Neural cell (in vitro differentiated cells): ENCODE measurements at regions not wholly inside any gene's neighbourhood (a gene's known extent, or its start where the extent isn't known, plus 50 kb on each side); places are given as distances from the start of the nearest gene placed in this dataset.

ENCODE experiments used
- EZH2 ChIP-seq: fragments of 200-600, 300-800 bp; shearing (Covaris generic), sonication (generic); IDR thresholded peaks from 2 replicates; pipeline ENCODE4 v1.6.1; 2014; ENCODE audit warnings: antibody characterized with exemption, low read length, borderline replicate concordance, mild to moderate bottlenecking; ENCODE audit not compliant: insufficient read depth, poor library complexity, severe bottlenecking
- SMC3 ChIP-seq: fragments of 450-650 bp; conservative IDR thresholded peaks from 2 replicates; pipeline ENCODE4 v1.6.1; 2014; ENCODE audit warnings: antibody characterized with exemption, mild to moderate bottlenecking, moderate library complexity; ENCODE audit not compliant: poor library complexity
- TF ChIP-seq, protein P1 (sequence below): fragments of 450-650 bp; IDR thresholded peaks from 2 replicates; pipeline ENCODE4 v1.5.1; 2014; ENCODE audit warnings: antibody characterized with exemption, mild to moderate bottlenecking, moderate library complexity; ENCODE audit not compliant: poor library complexity, severe bottlenecking
- TF ChIP-seq, protein P2 (sequence below): IDR thresholded peaks from 2 replicates; pipeline ENCODE4 v1.6.1; 2012; ENCODE audit warnings: borderline replicate concordance

DNA sequence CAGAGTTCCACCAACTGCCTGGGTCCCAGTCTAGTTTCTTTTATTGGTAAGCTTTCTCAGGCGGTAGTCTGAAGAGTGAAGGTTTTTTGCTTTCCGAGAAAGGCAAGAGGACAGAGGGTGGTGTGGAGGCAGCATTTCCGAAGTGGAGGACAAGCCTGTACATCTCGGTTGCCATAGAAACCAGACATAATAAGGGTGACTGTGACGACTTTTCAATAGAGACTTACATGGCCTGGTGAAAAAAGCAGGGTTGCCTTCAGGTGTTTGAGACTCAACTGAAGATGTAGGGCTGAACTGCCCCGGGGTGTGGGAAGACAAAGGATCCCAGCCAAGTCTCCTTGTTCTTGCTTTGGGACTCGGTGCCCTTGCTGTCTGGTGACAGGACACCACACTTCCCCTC lies 53.6 kb upstream of the RAB40AL start:
- TF ChIP-seq, protein P1, sequence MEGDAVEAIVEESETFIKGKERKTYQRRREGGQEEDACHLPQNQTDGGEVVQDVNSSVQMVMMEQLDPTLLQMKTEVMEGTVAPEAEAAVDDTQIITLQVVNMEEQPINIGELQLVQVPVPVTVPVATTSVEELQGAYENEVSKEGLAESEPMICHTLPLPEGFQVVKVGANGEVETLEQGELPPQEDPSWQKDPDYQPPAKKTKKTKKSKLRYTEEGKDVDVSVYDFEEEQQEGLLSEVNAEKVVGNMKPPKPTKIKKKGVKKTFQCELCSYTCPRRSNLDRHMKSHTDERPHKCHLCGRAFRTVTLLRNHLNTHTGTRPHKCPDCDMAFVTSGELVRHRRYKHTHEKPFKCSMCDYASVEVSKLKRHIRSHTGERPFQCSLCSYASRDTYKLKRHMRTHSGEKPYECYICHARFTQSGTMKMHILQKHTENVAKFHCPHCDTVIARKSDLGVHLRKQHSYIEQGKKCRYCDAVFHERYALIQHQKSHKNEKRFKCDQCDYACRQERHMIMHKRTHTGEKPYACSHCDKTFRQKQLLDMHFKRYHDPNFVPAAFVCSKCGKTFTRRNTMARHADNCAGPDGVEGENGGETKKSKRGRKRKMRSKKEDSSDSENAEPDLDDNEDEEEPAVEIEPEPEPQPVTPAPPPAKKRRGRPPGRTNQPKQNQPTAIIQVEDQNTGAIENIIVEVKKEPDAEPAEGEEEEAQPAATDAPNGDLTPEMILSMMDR = no peak
- TF ChIP-seq EZH2 (no peak), SMC3 (no peak)
- TF ChIP-seq, protein P2, sequence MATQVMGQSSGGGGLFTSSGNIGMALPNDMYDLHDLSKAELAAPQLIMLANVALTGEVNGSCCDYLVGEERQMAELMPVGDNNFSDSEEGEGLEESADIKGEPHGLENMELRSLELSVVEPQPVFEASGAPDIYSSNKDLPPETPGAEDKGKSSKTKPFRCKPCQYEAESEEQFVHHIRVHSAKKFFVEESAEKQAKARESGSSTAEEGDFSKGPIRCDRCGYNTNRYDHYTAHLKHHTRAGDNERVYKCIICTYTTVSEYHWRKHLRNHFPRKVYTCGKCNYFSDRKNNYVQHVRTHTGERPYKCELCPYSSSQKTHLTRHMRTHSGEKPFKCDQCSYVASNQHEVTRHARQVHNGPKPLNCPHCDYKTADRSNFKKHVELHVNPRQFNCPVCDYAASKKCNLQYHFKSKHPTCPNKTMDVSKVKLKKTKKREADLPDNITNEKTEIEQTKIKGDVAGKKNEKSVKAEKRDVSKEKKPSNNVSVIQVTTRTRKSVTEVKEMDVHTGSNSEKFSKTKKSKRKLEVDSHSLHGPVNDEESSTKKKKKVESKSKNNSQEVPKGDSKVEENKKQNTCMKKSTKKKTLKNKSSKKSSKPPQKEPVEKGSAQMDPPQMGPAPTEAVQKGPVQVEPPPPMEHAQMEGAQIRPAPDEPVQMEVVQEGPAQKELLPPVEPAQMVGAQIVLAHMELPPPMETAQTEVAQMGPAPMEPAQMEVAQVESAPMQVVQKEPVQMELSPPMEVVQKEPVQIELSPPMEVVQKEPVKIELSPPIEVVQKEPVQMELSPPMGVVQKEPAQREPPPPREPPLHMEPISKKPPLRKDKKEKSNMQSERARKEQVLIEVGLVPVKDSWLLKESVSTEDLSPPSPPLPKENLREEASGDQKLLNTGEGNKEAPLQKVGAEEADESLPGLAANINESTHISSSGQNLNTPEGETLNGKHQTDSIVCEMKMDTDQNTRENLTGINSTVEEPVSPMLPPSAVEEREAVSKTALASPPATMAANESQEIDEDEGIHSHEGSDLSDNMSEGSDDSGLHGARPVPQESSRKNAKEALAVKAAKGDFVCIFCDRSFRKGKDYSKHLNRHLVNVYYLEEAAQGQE = no peak
